ENCODE measurements at regions not wholly inside any gene's neighbourhood (a gene's known extent, or its start where the extent isn't known, plus 50 kb on each side); places are given as distances from the start of the nearest gene placed in this dataset.
"Not testable (repeated sequence)": the region's sequence is repeated elsewhere in the genome, so short reads cannot be mapped to it uniquely, and the experiment has no call there.

GRCh38 chr7:91365097-91365496 is 100.9 kb downstream of the FZD1 start:
- TF ChIP-seq TAF1 (IDR thresholded peaks at IDR 0.05; ENCODE audit: borderline replicate concordance, low read depth, low read length); POLR2A (IDR thresholded peaks at IDR 0.05; ENCODE audit: low read depth, low read length): not testable (repeated sequence)

Data from GM12892 (cell line).